IMR-90 (cell line): ENCODE measurements at regions not wholly inside any gene's neighbourhood (a gene's known extent, or its start where the extent isn't known, plus 50 kb on each side); places are given as distances from the start of the nearest gene placed in this dataset.
"Not testable (repeated sequence)": the region's sequence is repeated elsewhere in the genome, so short reads cannot be mapped to it uniquely, and the experiment has no call there.

Experiments used
- ATAC-seq: fragments of 200-7000 bp; cut with Tn5 transposase; 2 replicates; pipeline ENCODE4 v1.9.1; 2020; ENCODE audit warnings: low read depth, mild to moderate bottlenecking, moderate library complexity
- BruUV-seq: library from RNA; stranded (reverse); fragments of 400-500 nt; replicated peaks from 2 replicates; lab custom pipeline; 2021; lab: Mats Ljungman, UMichigan
- CTCF ChIA-PET: fragments of 300-600 bp; formaldehyde crosslinking; extraction: SDS; loops from one replicate; lab custom pipeline; 2021; ENCODE audit warnings: antibody characterized with exemption; lab: Yijun Ruan, JAX
- POLR2A ChIA-PET: fragments of 300-600 bp; sonication (Branson Sonifier 250); formaldehyde crosslinking; loops from one replicate; lab custom pipeline; 2022; ENCODE audit warnings: antibody characterized with exemption; ENCODE audit not compliant: unreplicated experiment; lab: Charles Lee
- DNase-seq: peaks from one replicate; pipeline ENCODE4 v3.0.0; 2013
- H2AFZ ChIP-seq: replicated peaks from 2 replicates; pipeline ENCODE3; 2013; ENCODE audit warnings: low read length, mild to moderate bottlenecking; ENCODE audit not compliant: poor library complexity
- H2AK5ac ChIP-seq: 2 replicates; pipeline ENCODE4 v1.6.1; 2013; ENCODE audit warnings: low read depth, low read length, inconsistent platforms
- H2AK9ac ChIP-seq: replicated peaks from 2 replicates; pipeline ENCODE3; 2013; ENCODE audit warnings: mild to moderate bottlenecking, low read depth, low read length, moderate library complexity; ENCODE audit not compliant: poor library complexity
- H2BK120ac ChIP-seq: 2 replicates; pipeline ENCODE4 v1.6.1; 2013; ENCODE audit warnings: low read depth, low read length, inconsistent platforms
- H2BK15ac ChIP-seq: 3 replicates; pipeline ENCODE4 v1.6.1; 2013; ENCODE audit warnings: low read depth, low read length, inconsistent platforms
- H2BK20ac ChIP-seq: 2 replicates; pipeline ENCODE4 v1.6.1; 2013; ENCODE audit warnings: low read depth, mild to moderate bottlenecking, inconsistent platforms, low read length, moderate library complexity
- H2BK5ac ChIP-seq: 2 replicates; pipeline ENCODE4 v1.6.1; 2013; ENCODE audit warnings: mild to moderate bottlenecking, low read depth, low read length, inconsistent platforms; ENCODE audit not compliant: poor library complexity, severe bottlenecking
- H3K14ac ChIP-seq: replicated peaks from 2 replicates; pipeline ENCODE4 v1.6.1; 2013; ENCODE audit warnings: low read depth, low read length, inconsistent platforms
- H3K18ac ChIP-seq: 2 replicates; pipeline ENCODE4 v1.6.1; 2013; ENCODE audit warnings: low read depth, low read length, control low read depth
- H3K23ac ChIP-seq: 2 replicates; pipeline ENCODE4 v1.6.1; 2013; ENCODE audit warnings: low read depth, low read length, inconsistent platforms
- H3K27ac ChIP-seq: 2 replicates; pipeline ENCODE4 v1.5.1; 2013; ENCODE audit warnings: mild to moderate bottlenecking, control low read depth, low read length; ENCODE audit not compliant: insufficient read depth
- H3K27me3 ChIP-seq: 2 replicates; pipeline ENCODE4 v1.6.1; 2013; ENCODE audit warnings: low read length; ENCODE audit not compliant: control insufficient read depth, insufficient read depth
- H3K36me3 ChIP-seq: 2 replicates; pipeline ENCODE4 v1.6.1; 2013; ENCODE audit warnings: low read length, mixed read lengths; ENCODE audit not compliant: control insufficient read depth, insufficient read depth
- H3K4ac ChIP-seq: 2 replicates; pipeline ENCODE4 v1.6.1; 2013; ENCODE audit warnings: low read depth, low read length, inconsistent platforms
- H3K4me1 ChIP-seq: 2 replicates; pipeline ENCODE4 v1.6.1; 2013; ENCODE audit warnings: low read length, mixed read lengths; ENCODE audit not compliant: control insufficient read depth, insufficient read depth
- H3K4me2 ChIP-seq: 2 replicates; pipeline ENCODE4 v1.6.1; 2013; ENCODE audit warnings: low read depth, mild to moderate bottlenecking, control low read depth, low read length, moderate library complexity
- H3K4me3 ChIP-seq: 2 replicates; pipeline ENCODE4 v1.5.1; 2013; ENCODE audit warnings: low read depth, mild to moderate bottlenecking, control low read depth, low read length, moderate library complexity; ENCODE audit not compliant: insufficient read depth
- H3K56ac ChIP-seq: 2 replicates; pipeline ENCODE4 v1.6.1; 2013; ENCODE audit warnings: low read length, inconsistent platforms; ENCODE audit not compliant: insufficient read depth; ENCODE audit errors: extremely low read depth
- H3K79me1 ChIP-seq, 2 experiments: 2 replicates each; pipeline ENCODE4 v1.6.1; 2013; ENCODE audit warnings: low read length in 2 of 2, inconsistent platforms in 1 of 2, low read depth in 1 of 2
- H3K9ac ChIP-seq: 2 replicates; pipeline ENCODE4 v1.6.1; 2013; ENCODE audit warnings: low read depth, low read length, control low read depth
- H3K9me1 ChIP-seq: 2 replicates; pipeline ENCODE4 v1.6.1; 2013; ENCODE audit warnings: low read length, inconsistent platforms; ENCODE audit not compliant: insufficient read depth
- H3K9me3 ChIP-seq: 2 replicates; pipeline ENCODE4 v1.6.1; 2013; ENCODE audit warnings: low read length; ENCODE audit not compliant: control insufficient read depth, insufficient read depth
- H4K20me1 ChIP-seq: 2 replicates; pipeline ENCODE4 v1.6.1; 2013; ENCODE audit warnings: low read length, inconsistent platforms; ENCODE audit not compliant: insufficient read depth
- H4K5ac ChIP-seq: 2 replicates; pipeline ENCODE4 v1.6.1; 2013; ENCODE audit warnings: mild to moderate bottlenecking, low read depth, low read length, control low read depth
- H4K8ac ChIP-seq, 2 experiments: 2 replicates each; pipeline ENCODE4 v1.6.1; 2013; ENCODE audit warnings: low read depth in 2 of 2, low read length in 2 of 2, control low read depth in 1 of 2, inconsistent platforms in 1 of 2
- H4K91ac ChIP-seq: 2 replicates; pipeline ENCODE4 v1.6.1; 2013; ENCODE audit warnings: low read depth, low read length, inconsistent platforms; ENCODE audit not compliant: insufficient read depth
- dilution Hi-C: fragments of 300-500 bp; cut with HindIII; formaldehyde crosslinking; loops from one replicate; pipeline ENCODE4 v1.14.3; 2018; ENCODE audit warnings: low sequenced_read_pairs; ENCODE audit not compliant: unreplicated experiment
- in situ Hi-C: fragments of 300-500 bp; cut with MboI; formaldehyde crosslinking; loops from 3 replicates; pipeline ENCODE4 v1.14.3; 2019; ENCODE audit warnings: low sequenced_read_pairs, inconsistent platforms, mixed read lengths
- intact Hi-C: fragments of 100-400 bp; cut with micrococcal nuclease; formaldehyde crosslinking; loops from 2 replicates; pipeline ENCODE4 v1.10.0; 2022

DNA sequence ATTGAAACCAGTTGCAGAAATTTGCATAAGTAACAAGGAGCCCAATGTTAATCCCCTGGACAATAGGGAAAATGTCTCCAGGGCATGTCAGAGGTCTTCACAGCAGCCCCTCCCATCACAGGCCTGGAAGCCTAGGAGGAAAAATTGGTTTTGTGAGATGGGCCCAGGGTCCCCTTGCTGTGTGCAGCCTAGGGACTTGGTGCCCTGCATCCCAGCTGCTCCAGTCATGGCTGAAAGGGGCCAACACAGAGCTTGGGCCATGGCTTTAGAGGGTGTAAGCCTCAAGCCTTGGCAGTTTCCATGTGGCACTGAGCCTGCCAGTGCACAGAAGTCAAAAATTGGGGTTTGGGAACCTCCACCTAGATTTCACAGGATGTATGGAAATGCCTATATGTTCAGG lies 55.9 kb upstream of the SLC25A36 start:
- H3K4ac ChIP-seq, CTCF ChIA-PET, BruUV-seq, H3K14ac ChIP-seq, H3K79me1 ChIP-seq, H2BK15ac ChIP-seq, H2AK5ac ChIP-seq, intact Hi-C loops, H2BK20ac ChIP-seq, H2BK5ac ChIP-seq, H3K4me1 ChIP-seq, H3K27me3 ChIP-seq, H3K4me3 ChIP-seq, H2BK120ac ChIP-seq, H3K23ac ChIP-seq, H3K36me3 ChIP-seq, H2AK9ac ChIP-seq, H3K18ac ChIP-seq, DNase-seq, POLR2A ChIA-PET, in situ Hi-C loops, H4K20me1 ChIP-seq, H3K4me2 ChIP-seq, H3K9me1 ChIP-seq, H2AFZ ChIP-seq, ATAC-seq, H4K5ac ChIP-seq, H3K9me3 ChIP-seq, H4K91ac ChIP-seq, H4K8ac ChIP-seq, H3K9ac ChIP-seq, H3K56ac ChIP-seq, dilution Hi-C loops, H3K27ac ChIP-seq: not testable (repeated sequence)
